Smooth muscle cell (in vitro differentiated cells): ENCODE measurements at regions not wholly inside any gene's neighbourhood (a gene's known extent, or its start where the extent isn't known, plus 50 kb on each side); places are given as distances from the start of the nearest gene placed in this dataset.
A peak's percentile ranks its signal among the peaks of the same experiment; 100 is the strongest.

Experiments
- DNase-seq: peaks from one replicate; lab custom pipeline; 2025; ENCODE audit not compliant: unreplicated experiment; lab: John Stamatoyannopoulos, UW
- H2AFZ ChIP-seq: fragments of 200-600 bp; sonication (generic); 2 replicates; pipeline ENCODE4 v1.6.0; 2016; ENCODE audit warnings: antibody characterized with exemption, low read depth, mild to moderate bottlenecking
- H3F3A ChIP-seq: fragments of 200-600 bp; sonication (generic); 2 replicates; pipeline ENCODE4 v1.6.0; 2017; ENCODE audit warnings: antibody characterized with exemption, low read depth
- H3K27ac ChIP-seq: fragments of 200-600 bp; sonication (generic); 2 replicates; pipeline ENCODE4 v1.5.1; 2016; ENCODE audit warnings: low read depth, mild to moderate bottlenecking
- H3K27me3 ChIP-seq: fragments of 200-600 bp; sonication (generic); 2 replicates; pipeline ENCODE4 v1.6.1; 2016; ENCODE audit warnings: low read depth, mild to moderate bottlenecking
- H3K36me3 ChIP-seq: fragments of 200-600 bp; sonication (generic); 2 replicates; pipeline ENCODE4 v1.5.1; 2016; ENCODE audit warnings: low read depth
- H3K4me1 ChIP-seq: fragments of 200-600 bp; sonication (generic); 2 replicates; pipeline ENCODE4 v1.5.1; 2016; ENCODE audit warnings: low read depth
- H3K4me2 ChIP-seq: fragments of 200-600 bp; sonication (generic); 2 replicates; pipeline ENCODE4 v1.6.0; 2016; ENCODE audit warnings: mild to moderate bottlenecking
- H3K4me3 ChIP-seq: fragments of 200-600 bp; sonication (generic); 2 replicates; pipeline ENCODE4 v1.5.1; 2016; ENCODE audit warnings: mild to moderate bottlenecking
- H3K79me2 ChIP-seq: fragments of 200-600 bp; sonication (generic); 2 replicates; pipeline ENCODE4 v1.6.0; 2016; ENCODE audit warnings: low read depth, mild to moderate bottlenecking
- H3K9ac ChIP-seq: fragments of 200-600 bp; sonication (generic); 2 replicates; pipeline ENCODE4 v1.6.0; 2016; ENCODE audit warnings: low read depth
- H3K9me3 ChIP-seq: fragments of 200-600 bp; sonication (generic); replicated peaks from 2 replicates; pipeline ENCODE4 v1.5.1; 2016; ENCODE audit warnings: low read depth
- H4K20me1 ChIP-seq: fragments of 200-600 bp; sonication (generic); 2 replicates; pipeline ENCODE4 v1.6.0; 2016; ENCODE audit warnings: low read depth
- WGBS: methylation state at CpG from one replicate; pipeline ENCODE4 v1.1.7; 2016; ENCODE audit warnings: low lambda C conversion rate; 5-methylcytosine and 5-hydroxymethylcytosine counted together
- TF ChIP-seq, protein P1 (sequence below): fragments of 200-600 bp; sonication (generic); IDR thresholded peaks from 2 replicates; pipeline ENCODE4 v1.5.1; 2017; ENCODE audit warnings: borderline replicate concordance, mild to moderate bottlenecking, antibody characterized with exemption; ENCODE audit not compliant: insufficient read depth, poor library complexity, severe bottlenecking

GRCh38 chr11:92026664-92027063, 198.0 kb upstream of the FAT3 start:
- H3K9me3 ChIP-seq = no peaks in the 10 kb centered on the region
- peak overlapping the region; percentile 30 for H3K4me3 ChIP-seq
- H2AFZ ChIP-seq = no peak overlapping the region
- H3K9ac ChIP-seq = no peak overlapping the region
- no peaks in the 10 kb centered on the region for H3K4me1 ChIP-seq
- H3K27me3 ChIP-seq = no peaks in the 10 kb centered on the region
- no peaks in the 10 kb centered on the region for H3F3A ChIP-seq
- no peak overlapping the region for H3K27ac ChIP-seq
- no peak for DNase-seq
- peak overlapping the region; percentile 54 for H3K4me2 ChIP-seq
- WGBS = 78% methylated on average over 7 of the region's 7 CpGs
- TF ChIP-seq, protein P1, sequence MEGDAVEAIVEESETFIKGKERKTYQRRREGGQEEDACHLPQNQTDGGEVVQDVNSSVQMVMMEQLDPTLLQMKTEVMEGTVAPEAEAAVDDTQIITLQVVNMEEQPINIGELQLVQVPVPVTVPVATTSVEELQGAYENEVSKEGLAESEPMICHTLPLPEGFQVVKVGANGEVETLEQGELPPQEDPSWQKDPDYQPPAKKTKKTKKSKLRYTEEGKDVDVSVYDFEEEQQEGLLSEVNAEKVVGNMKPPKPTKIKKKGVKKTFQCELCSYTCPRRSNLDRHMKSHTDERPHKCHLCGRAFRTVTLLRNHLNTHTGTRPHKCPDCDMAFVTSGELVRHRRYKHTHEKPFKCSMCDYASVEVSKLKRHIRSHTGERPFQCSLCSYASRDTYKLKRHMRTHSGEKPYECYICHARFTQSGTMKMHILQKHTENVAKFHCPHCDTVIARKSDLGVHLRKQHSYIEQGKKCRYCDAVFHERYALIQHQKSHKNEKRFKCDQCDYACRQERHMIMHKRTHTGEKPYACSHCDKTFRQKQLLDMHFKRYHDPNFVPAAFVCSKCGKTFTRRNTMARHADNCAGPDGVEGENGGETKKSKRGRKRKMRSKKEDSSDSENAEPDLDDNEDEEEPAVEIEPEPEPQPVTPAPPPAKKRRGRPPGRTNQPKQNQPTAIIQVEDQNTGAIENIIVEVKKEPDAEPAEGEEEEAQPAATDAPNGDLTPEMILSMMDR = no peak
- H3K36me3 ChIP-seq = no peaks in the 10 kb centered on the region
- H3K79me2 ChIP-seq = no peaks in the 10 kb centered on the region
- no peaks in the 10 kb centered on the region for H4K20me1 ChIP-seq

GRCh38 chr11:92024788-92025187, 199.8 kb upstream of the FAT3 start:
- no peak for DNase-seq
- no peaks in the 10 kb centered on the region for H3K9me3 ChIP-seq
- no peaks in the 10 kb centered on the region for H3K79me2 ChIP-seq
- no peak overlapping the region for H3K4me3 ChIP-seq
- TF ChIP-seq, protein P1 = no peak
- no peaks in the 10 kb centered on the region for H3K4me1 ChIP-seq
- 88% methylated on average over 2 of the region's 2 CpGs for WGBS
- H3K36me3 ChIP-seq = no peaks in the 10 kb centered on the region
- H4K20me1 ChIP-seq = no peaks in the 10 kb centered on the region
- H3K4me2 ChIP-seq = no peak overlapping the region
- H3K27me3 ChIP-seq = no peaks in the 10 kb centered on the region
- H3F3A ChIP-seq = no peaks in the 10 kb centered on the region
- no peak overlapping the region for H3K9ac ChIP-seq
- H2AFZ ChIP-seq = no peak overlapping the region
- no peak overlapping the region for H3K27ac ChIP-seq

DNA sequence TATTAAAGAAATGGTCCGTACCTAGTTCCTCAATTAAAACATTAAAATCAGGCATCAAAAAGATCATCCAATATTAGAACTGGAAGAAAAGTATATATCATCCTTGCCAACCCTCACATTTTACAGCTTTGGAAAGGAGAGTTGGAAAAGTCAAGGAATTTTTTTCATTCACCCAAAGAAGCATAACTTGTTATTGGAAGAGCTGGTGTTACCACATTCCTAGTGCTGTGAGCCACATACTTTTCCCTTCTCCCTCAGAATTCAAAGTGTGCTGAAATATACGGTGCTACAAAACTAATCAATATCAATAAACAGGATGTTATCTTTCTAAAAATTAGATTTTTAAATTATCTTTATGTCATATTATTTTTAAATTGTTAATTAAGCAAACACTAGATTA, 202.1 kb upstream of the FAT3 start:
- DNase-seq = no peak
- Histone ChIP-seq H3K4me1 (no peaks in the 10 kb centered on the region), H4K20me1 (no peaks in the 10 kb centered on the region), H2AFZ (no peak overlapping the region), H3K36me3 (no peaks in the 10 kb centered on the region), H3K27me3 (no peaks in the 10 kb centered on the region), H3K4me3 (no peak overlapping the region), H3F3A (no peaks in the 10 kb centered on the region), H3K9ac (no peak overlapping the region), H3K4me2 (no peak overlapping the region), H3K9me3 (no peaks in the 10 kb centered on the region), H3K27ac (no peak overlapping the region), H3K79me2 (no peaks in the 10 kb centered on the region)
- WGBS = 76% methylated on average over 2 of the region's 2 CpGs
- TF ChIP-seq, protein P1 = no peak

- Histone ChIP-seq H3K79me2 (no peaks in the 10 kb centered on the region), H3K4me3 (no peak overlapping the region), H3K27ac (no peak overlapping the region), H3K4me2 (no peak overlapping the region), H3K4me1 (no peaks in the 10 kb centered on the region), H3K9me3 (peaks cover 8% of the 10 kb centered on the region), H4K20me1 (no peaks in the 10 kb centered on the region), H3K9ac (no peak overlapping the region), H2AFZ (no peak overlapping the region), H3K36me3 (no peaks in the 10 kb centered on the region), H3K27me3 (no peaks in the 10 kb centered on the region), H3F3A (no peaks in the 10 kb centered on the region)
- TF ChIP-seq, protein P1 = no peak
- DNase-seq = no peak
- WGBS = 98% methylated on average over 3 of the region's 3 CpGs
These were observed 206.3 kb upstream of the FAT3 start for GRCh38 chr11:92018332-92018731.
